HCT116 (cell line): ENCODE measurements at regions not wholly inside any gene's neighbourhood (a gene's known extent, or its start where the extent isn't known, plus 50 kb on each side); places are given as distances from the start of the nearest gene placed in this dataset.
"Not testable (repeated sequence)": the region's sequence is repeated elsewhere in the genome, so short reads cannot be mapped to it uniquely, and the experiment has no call there.

Source experiments
- ATAC-seq: fragments of 200-7000 bp; cut with Tn5 transposase; 2 replicates; pipeline ENCODE4 v1.9.1; 2020; ENCODE audit warnings: mild to moderate bottlenecking, moderate library complexity
- BruUV-seq: library from RNA; stranded (reverse); fragments of 400-500 nt; replicated peaks from 2 replicates; lab custom pipeline; 2021; lab: Mats Ljungman, UMichigan
- CTCF ChIA-PET: fragments of 300-600 bp; sonication (Branson Sonifier 250); formaldehyde crosslinking; loops from one replicate; lab custom pipeline; 2021; ENCODE audit warnings: antibody characterized with exemption; lab: Charles Lee
- POLR2A ChIA-PET: fragments of 300-600, 350-600 bp; sonication (Branson Sonifier 250); formaldehyde crosslinking; loops from one replicate; lab custom pipeline; 2021; ENCODE audit warnings: antibody characterized with exemption; lab: Charles Lee
- RAD21 ChIA-PET, 2 experiments: fragments of 300-600 bp; sonication (Branson Sonifier 250); formaldehyde crosslinking; loops; one replicate each; lab custom pipeline; 2023; ENCODE audit warnings: low total read pairs in 2 of 2; ENCODE audit not compliant: uncharacterized antibody in 2 of 2, unreplicated experiment in 2 of 2, low non-redundant PET in 1 of 2; lab: Charles Lee
- DNase-seq: peaks from one replicate; pipeline ENCODE4 v3.0.0-alpha.2; 2010; ENCODE audit warnings: low read depth, low spot score
- H2AFZ ChIP-seq: fragments of 200-600 bp; shearing (Covaris generic), sonication (generic); 2 replicates; pipeline ENCODE4 v1.6.1; 2017; ENCODE audit warnings: low read depth, mixed run types, mixed read lengths, antibody characterized with exemption, low read length; ENCODE audit not compliant: poor library complexity, severe bottlenecking
- H3K27ac ChIP-seq: 2 replicates; pipeline ENCODE4 v1.5.1; 2012; ENCODE audit warnings: low read depth, low read length
- H3K27me3 ChIP-seq: fragments of 200-600 bp; sonication (generic); 2 replicates; pipeline ENCODE4 v1.6.1; 2016; ENCODE audit warnings: mixed run types, low read length, mixed read lengths; ENCODE audit not compliant: insufficient read depth
- H3K36me3 ChIP-seq, 2 experiments: fragments of 200-500 bp in 1 of 2; fragments of 200-600 bp in 1 of 2; sonication (Bioruptor generic) in 1 of 2; sonication (generic) in 1 of 2; 2 replicates each; pipeline versions ENCODE4 v1.5.1 to v1.6.1; 2014 to 2016; ENCODE audit warnings: low read length in 2 of 2, inconsistent platforms in 1 of 2, mixed read lengths in 1 of 2, mixed run types in 1 of 2; ENCODE audit not compliant: insufficient read depth in 2 of 2, control insufficient read depth in 1 of 2
- H3K4me1 ChIP-seq, 2 experiments: fragments of 200-600 bp in 1 of 2; sonication (generic) in 1 of 2; 2 replicates each; pipeline versions ENCODE4 v1.5.1 to v1.6.1; 2012 to 2017; ENCODE audit warnings: low read length in 2 of 2, inconsistent platforms in 1 of 2, mild to moderate bottlenecking in 1 of 2, mixed read lengths in 1 of 2, mixed run types in 1 of 2, moderate library complexity in 1 of 2; ENCODE audit not compliant: insufficient read depth in 2 of 2, control insufficient read depth in 1 of 2
- H3K4me2 ChIP-seq: fragments of 200-600 bp; sonication (generic); 2 replicates; pipeline ENCODE4 v1.6.1; 2017; ENCODE audit warnings: mixed run types, low read length, mixed read lengths
- H3K4me3 ChIP-seq, 2 experiments: fragments of 200-600 bp in 1 of 2; sonication (generic) in 1 of 2; replicated peaks in 1 of 2; 2 replicates each; pipeline ENCODE4 v1.5.1; 2011 to 2016; ENCODE audit warnings: low read length in 2 of 2, control low read depth in 1 of 2, low read depth in 1 of 2, mild to moderate bottlenecking in 1 of 2, mixed read lengths in 1 of 2, mixed run types in 1 of 2
- H3K79me2 ChIP-seq: fragments of 200-600 bp; sonication (generic); 2 replicates; pipeline ENCODE4 v1.6.1; 2017; ENCODE audit warnings: mild to moderate bottlenecking, mixed run types, low read length, moderate library complexity, mixed read lengths; ENCODE audit not compliant: insufficient read depth
- H3K9ac ChIP-seq: fragments of 200-600 bp; sonication (generic); 2 replicates; pipeline ENCODE4 v1.6.1; 2016; ENCODE audit warnings: low read length, mixed read lengths
- H3K9me2 ChIP-seq: fragments of 200-600 bp; sonication (generic), shearing (Covaris generic); 2 replicates; pipeline ENCODE4 v1.6.1; 2017; ENCODE audit warnings: mixed run types, mild to moderate bottlenecking, moderate library complexity; ENCODE audit not compliant: insufficient read depth
- H3K9me3 ChIP-seq, 2 experiments: fragments of 200-500 bp in 1 of 2; fragments of 200-600 bp in 1 of 2; sonication (Bioruptor generic) in 1 of 2; sonication (generic) in 1 of 2; 2 replicates each; pipeline ENCODE4 v1.6.1; 2014 to 2017; ENCODE audit warnings: low read length in 2 of 2, mixed read lengths in 2 of 2, inconsistent platforms in 1 of 2, low read depth in 1 of 2, mild to moderate bottlenecking in 1 of 2, mixed run types in 1 of 2, moderate library complexity in 1 of 2; ENCODE audit not compliant: control insufficient read depth in 1 of 2, insufficient read depth in 1 of 2
- H4K20me1 ChIP-seq: fragments of 200-600 bp; sonication (generic), shearing (Covaris generic); 2 replicates; pipeline ENCODE4 v1.6.1; 2017; ENCODE audit warnings: mixed run types, mild to moderate bottlenecking, moderate library complexity; ENCODE audit not compliant: insufficient read depth
- ATF3 ChIP-seq: IDR thresholded peaks from 2 replicates; pipeline ENCODE4 v1.6.1; 2012
- EZH2phosphoT487 ChIP-seq: fragments of 200-600 bp; IDR thresholded peaks from 2 replicates; pipeline ENCODE4 v1.6.1; 2018; ENCODE audit warnings: antibody characterized with exemption, borderline replicate concordance
- POLR2A ChIP-seq: IDR thresholded peaks from 2 replicates; pipeline ENCODE4 v1.7.0; 2011; ENCODE audit warnings: borderline replicate concordance; ENCODE audit not compliant: insufficient read depth, insufficient read length; ENCODE audit errors: extremely low read depth
- POLR2AphosphoS5 ChIP-seq: IDR thresholded peaks from 2 replicates; pipeline ENCODE4 v1.6.1; 2011; ENCODE audit warnings: mild to moderate bottlenecking, low read depth, low read length, moderate library complexity
- SIN3A ChIP-seq: IDR thresholded peaks from 2 replicates; pipeline ENCODE4 v1.6.1; 2012; ENCODE audit warnings: low read depth
- TCF7L2 ChIP-seq: IDR thresholded peaks from 2 replicates; pipeline ENCODE4 v1.7.0; 2011; ENCODE audit warnings: borderline replicate concordance, inconsistent platforms; ENCODE audit not compliant: insufficient read depth, insufficient read length; ENCODE audit errors: extremely low read depth
- intact Hi-C: fragments of 100-400 bp; cut with micrococcal nuclease; formaldehyde crosslinking; loops from 2 replicates; pipeline ENCODE4 v1.10.0; 2022

- ATAC-seq, result no peak
- intact Hi-C loops, result no loop called here
- no peaks in the 10 kb centered on the region for H3K9me2 ChIP-seq
- no peak for TF ChIP-seq ATF3
- no peak for TF ChIP-seq POLR2A
- TF ChIP-seq TCF7L2, result no peak
- no peak for TF ChIP-seq EZH2phosphoT487
- TF ChIP-seq POLR2AphosphoS5, result no peak
- TF ChIP-seq SIN3A, result no peak
- TF ChIP-seq, all 23 proteins: peak for 0
- Histone ChIP-seq H3K9ac (no peak overlapping the region), H2AFZ (no peak overlapping the region), H3K4me3 (no peak overlapping the region), H4K20me1 (no peaks in the 10 kb centered on the region), H3K27me3 (no peaks in the 10 kb centered on the region), H3K4me1 (no peaks in the 10 kb centered on the region), H3K36me3 (no peaks in the 10 kb centered on the region), H3K27ac (no peak overlapping the region), H3K9me3 (no peaks in the 10 kb centered on the region), H3K4me2 (no peak overlapping the region), H3K79me2 (no peaks in the 10 kb centered on the region)
- ChIA-PET RAD21 (no interaction called here), POLR2A (no interaction called here), CTCF (no interaction called here)
- DNase-seq, result no peak
- no TSS peak for BruUV-seq
Observed at GRCh38 chr1:221549815-221550214, 192.1 kb downstream of the DUSP10 start.

GRCh38 chr1:221552792-221553191 is 189.1 kb downstream of the DUSP10 start:
- CTCF ChIA-PET, result not testable (repeated sequence)

More at GRCh38 chr1:221552792-221553191, 189.1 kb downstream of the DUSP10 start:
- BruUV-seq, intact Hi-C loops, H3K4me3 ChIP-seq, H4K20me1 ChIP-seq, H3K9me2 ChIP-seq, H3K79me2 ChIP-seq, POLR2A ChIA-PET, H2AFZ ChIP-seq, H3K27me3 ChIP-seq, H3K4me1 ChIP-seq, H3K27ac ChIP-seq, ATAC-seq, H3K4me2 ChIP-seq, H3K9me3 ChIP-seq, H3K9ac ChIP-seq, DNase-seq, RAD21 ChIA-PET, H3K36me3 ChIP-seq: not testable (repeated sequence)
